A549 (cell line): ENCODE measurements at regions not wholly inside any gene's neighbourhood (a gene's known extent, or its start where the extent isn't known, plus 50 kb on each side); places are given as distances from the start of the nearest gene placed in this dataset.

Source experiments
- CTCF ChIP-seq: fragments of >200 bp; sonication (Bioruptor Twin); formaldehyde crosslinking; IDR thresholded peaks from 3 replicates; pipeline ENCODE4 v1.5.1; 2016
- FOXS1 ChIP-seq: fragments of 250-450 bp; sonication (Bioruptor Pico); IDR thresholded peaks from 2 replicates; pipeline ENCODE4 v1.5.0; 2020; ENCODE audit warnings: mild to moderate bottlenecking, moderate library complexity
- JUN ChIP-seq, 2 experiments: fragments of >200 bp; sonication (Bioruptor Twin); formaldehyde crosslinking; IDR thresholded peaks; 2 replicates in 1 of 2; 3 replicates in 1 of 2; pipeline ENCODE4 v1.6.1; 2016 to 2017
- MAZ ChIP-seq: fragments of 150-350 bp; IDR thresholded peaks from 2 replicates; pipeline ENCODE4 v1.6.1; 2014; ENCODE audit warnings: antibody characterized with exemption, low read depth, low read length, borderline replicate concordance
- MYC ChIP-seq: IDR thresholded peaks from 2 replicates; pipeline ENCODE4 v1.6.1; 2012; ENCODE audit warnings: mild to moderate bottlenecking, inconsistent platforms, low read length, improper control_type of control experiment, borderline replicate concordance
- POLR2A ChIP-seq: IDR thresholded peaks from 2 replicates; pipeline ENCODE4 v1.6.1; 2012; ENCODE audit warnings: mild to moderate bottlenecking, low read length
- RARB ChIP-seq: fragments of 250-450 bp; sonication (Bioruptor Pico); IDR thresholded peaks from 2 replicates; pipeline ENCODE4 v1.8.0; 2021; ENCODE audit warnings: mild to moderate bottlenecking, moderate library complexity
- RCOR1 ChIP-seq: fragments of 150-350 bp; IDR thresholded peaks from 2 replicates; pipeline ENCODE4 v1.6.1; 2014; ENCODE audit warnings: antibody characterized with exemption, low read length, low read depth
- ZNF302 ChIP-seq: fragments of 250-450 bp; sonication (Bioruptor Pico); IDR thresholded peaks from 2 replicates; pipeline ENCODE4 v1.9.0; 2021; ENCODE audit warnings: inconsistent platforms, mild to moderate bottlenecking, moderate library complexity
- TF ChIP-seq, protein P1 (sequence below): IDR thresholded peaks from 2 replicates; pipeline ENCODE4 v1.6.1; 2012

GRCh38 chr11:112871909-112872500 is 89.2 kb upstream of the NCAM1 start:
- TF ChIP-seq ZNF302 (CRISPR knock-in tag): no peak
- TF ChIP-seq JUN (IDR thresholded peaks at IDR 0.05): no peak
- no peak for TF ChIP-seq CTCF
- TF ChIP-seq MYC: no peak
- no peak for TF ChIP-seq RARB (CRISPR knock-in tag)
- TF ChIP-seq, protein P1, sequence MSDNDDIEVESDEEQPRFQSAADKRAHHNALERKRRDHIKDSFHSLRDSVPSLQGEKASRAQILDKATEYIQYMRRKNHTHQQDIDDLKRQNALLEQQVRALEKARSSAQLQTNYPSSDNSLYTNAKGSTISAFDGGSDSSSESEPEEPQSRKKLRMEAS: no peak
- TF ChIP-seq POLR2A: no peak
- TF ChIP-seq RCOR1: no peak
- no peak for TF ChIP-seq MAZ
- TF ChIP-seq FOXS1 (CRISPR knock-in tag): no peak
